Muscle layer of colon (tissue), 2 donors: ENCODE measurements at regions not wholly inside any gene's neighbourhood (a gene's known extent, or its start where the extent isn't known, plus 50 kb on each side); places are given as distances from the start of the nearest gene placed in this dataset.

ENCODE experiments used
- H3K27ac ChIP-seq: one replicate; pipeline ENCODE4 v1.7.0; 2013; ENCODE audit warnings: low read depth, mild to moderate bottlenecking, low read length, moderate library complexity
- H3K27me3 ChIP-seq, 2 donors: one replicate each; pipeline ENCODE4 v1.7.0; 2013; ENCODE audit warnings: low read length in 2 of 2, mild to moderate bottlenecking in 2 of 2; ENCODE audit not compliant: insufficient read depth in 2 of 2, control insufficient read depth in 1 of 2
- H3K36me3 ChIP-seq: one replicate; pipeline ENCODE4 v1.7.0; 2013; ENCODE audit warnings: mild to moderate bottlenecking, low read length; ENCODE audit not compliant: insufficient read depth
- H3K4me1 ChIP-seq: one replicate; pipeline ENCODE4 v1.7.0; 2013; ENCODE audit warnings: mild to moderate bottlenecking, low read length; ENCODE audit not compliant: insufficient read depth
- H3K4me3 ChIP-seq, 2 donors: one replicate each; pipeline ENCODE4 v1.7.0; 2013; ENCODE audit warnings: low read length in 2 of 2, low read depth in 1 of 2, mild to moderate bottlenecking in 1 of 2, moderate library complexity in 1 of 2
- H3K9ac ChIP-seq: one replicate; pipeline ENCODE4 v1.7.0; 2013; ENCODE audit warnings: low read length
- H3K9me3 ChIP-seq: one replicate; pipeline ENCODE4 v1.7.0; 2013; ENCODE audit warnings: mild to moderate bottlenecking, low read length
- donor health status: abdominal sarcoma.
- donor health status: Adenocarcinoma of cecum.

GRCh38 chr10:10579709-10580108 is 438.0 kb upstream of the CELF2 start:
- no peaks in the 10 kb centered on the region for H3K27me3 ChIP-seq
- no peaks in the 10 kb centered on the region for H3K36me3 ChIP-seq
- no peak overlapping the region for H3K4me3 ChIP-seq
- no peak overlapping the region for H3K27ac ChIP-seq
- H3K4me1 ChIP-seq: no peaks in the 10 kb centered on the region
- H3K9me3 ChIP-seq: no peaks in the 10 kb centered on the region
- H3K9ac ChIP-seq: no peak overlapping the region

- no peak overlapping the region for H3K4me3 ChIP-seq
- no peaks in the 10 kb centered on the region for H3K27me3 ChIP-seq
- H3K4me1 ChIP-seq: no peaks in the 10 kb centered on the region
These were observed 433.5 kb upstream of the CELF2 start for GRCh38 chr10:10584161-10584560.

GRCh38 chr10:10587744-10588393 is 429.8 kb upstream of the CELF2 start:
- no peaks in the 10 kb centered on the region for H3K27me3 ChIP-seq
- H3K4me3 ChIP-seq: no peak overlapping the region
- H3K9me3 ChIP-seq: no peaks in the 10 kb centered on the region
- no peaks in the 10 kb centered on the region for H3K4me1 ChIP-seq
- no peak overlapping the region for H3K27ac ChIP-seq
- H3K36me3 ChIP-seq: no peaks in the 10 kb centered on the region
- no peak overlapping the region for H3K9ac ChIP-seq

More at GRCh38 chr10:10584161-10584560, 433.5 kb upstream of the CELF2 start:
- H3K9ac ChIP-seq: no peak overlapping the region
- no peak overlapping the region for H3K27ac ChIP-seq
- no peaks in the 10 kb centered on the region for H3K9me3 ChIP-seq
- no peaks in the 10 kb centered on the region for H3K36me3 ChIP-seq

- Histone ChIP-seq H3K4me1 (no peaks in the 10 kb centered on the region), H3K9me3 (no peaks in the 10 kb centered on the region), H3K36me3 (no peaks in the 10 kb centered on the region), H3K27ac (no peak overlapping the region), H3K4me3 (no peak overlapping the region), H3K9ac (no peak overlapping the region), H3K27me3 (no peaks in the 10 kb centered on the region)
These were observed 427.9 kb upstream of the CELF2 start for GRCh38 chr10:10589540-10590303.

GRCh38 chr10:10591715-10592341 is 425.8 kb upstream of the CELF2 start:
- Histone ChIP-seq H3K36me3 (no peaks in the 10 kb centered on the region), H3K27ac (no peak overlapping the region), H3K4me3 (no peak overlapping the region), H3K9me3 (no peaks in the 10 kb centered on the region), H3K4me1 (no peaks in the 10 kb centered on the region), H3K27me3 (no peaks in the 10 kb centered on the region), H3K9ac (no peak overlapping the region)

DNA sequence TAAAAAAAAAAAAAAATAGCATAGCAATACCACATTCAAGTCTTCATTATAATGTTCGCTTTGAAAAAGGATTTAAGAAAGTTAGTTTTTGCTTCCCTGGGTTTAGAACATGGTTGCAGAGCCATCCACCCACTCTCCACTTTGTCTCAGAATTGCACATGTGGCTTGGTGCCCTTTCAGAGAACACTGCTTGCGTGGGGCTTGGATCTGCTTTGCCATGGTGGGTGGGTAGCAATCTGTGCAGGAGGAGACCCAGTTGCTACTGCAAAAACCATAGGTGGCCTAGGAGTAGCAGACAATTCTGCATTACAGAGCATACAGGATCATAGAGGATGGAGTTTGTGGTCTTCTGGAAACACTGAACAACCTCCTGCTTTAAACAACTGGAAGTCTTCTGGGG is 421.4 kb upstream of the CELF2 start:
- no peaks in the 10 kb centered on the region for H3K9me3 ChIP-seq
- H3K4me3 ChIP-seq: no peak overlapping the region
- no peaks in the 10 kb centered on the region for H3K27me3 ChIP-seq
- no peaks in the 10 kb centered on the region for H3K36me3 ChIP-seq
- H3K4me1 ChIP-seq: no peaks in the 10 kb centered on the region
- H3K27ac ChIP-seq: no peak overlapping the region
- no peak overlapping the region for H3K9ac ChIP-seq

DNA sequence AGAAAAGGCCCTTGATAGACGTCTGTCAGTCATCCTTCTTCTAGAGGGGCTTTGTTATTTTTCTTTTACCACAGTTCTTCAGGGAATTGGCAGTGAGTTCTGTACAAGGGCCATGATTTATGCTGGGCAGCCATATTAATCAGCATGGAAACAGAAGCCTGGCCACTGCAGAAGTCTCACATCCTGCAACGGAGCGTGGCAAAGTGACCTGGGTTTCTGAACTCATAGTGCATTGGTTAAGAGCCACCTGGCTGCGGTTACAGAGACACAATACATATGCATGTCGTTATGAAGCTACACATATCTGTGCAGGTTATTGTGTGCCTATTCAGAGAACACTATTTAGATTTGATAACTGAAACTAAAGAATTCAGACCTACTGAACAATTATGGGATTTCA is 419.4 kb upstream of the CELF2 start:
- no peak overlapping the region for H3K27ac ChIP-seq
- H3K9me3 ChIP-seq: no peaks in the 10 kb centered on the region
- H3K4me1 ChIP-seq: no peaks in the 10 kb centered on the region
- H3K9ac ChIP-seq: no peak overlapping the region
- no peak overlapping the region for H3K4me3 ChIP-seq
- no peaks in the 10 kb centered on the region for H3K36me3 ChIP-seq
- H3K27me3 ChIP-seq: no peaks in the 10 kb centered on the region

- H3K27ac ChIP-seq: no peak overlapping the region
These were observed 417.7 kb upstream of the CELF2 start for GRCh38 chr10:10600004-10600403.

DNA sequence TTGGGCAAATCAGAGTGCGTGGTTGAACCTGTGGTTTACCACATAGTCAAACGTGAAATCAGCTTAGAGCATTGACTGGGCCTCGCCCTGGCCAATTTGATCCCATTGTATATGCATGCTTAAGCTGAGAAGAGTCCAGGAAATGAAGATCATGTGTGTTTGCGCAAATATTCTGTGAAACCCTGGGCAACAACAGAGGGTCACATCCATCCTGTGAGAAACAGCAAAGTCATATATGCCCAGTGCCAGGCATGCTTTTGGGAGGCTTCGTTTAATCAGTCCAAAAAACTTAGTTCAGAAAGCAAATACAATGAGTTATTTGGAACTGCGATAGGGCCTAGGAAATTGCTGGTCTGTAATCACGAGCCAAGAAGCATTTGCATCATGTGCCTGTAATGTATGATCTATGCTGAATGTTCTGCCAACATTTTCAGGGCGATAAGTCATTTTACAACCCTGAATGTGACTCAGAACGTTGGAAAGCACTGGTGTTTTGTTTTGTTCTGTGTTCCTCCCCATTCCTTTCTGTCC is 412.1 kb upstream of the CELF2 start:
- Histone ChIP-seq H3K36me3 (no peaks in the 10 kb centered on the region), H3K9ac (no peak overlapping the region), H3K4me1 (peaks cover 3% of the 10 kb centered on the region), H3K27me3 (no peaks in the 10 kb centered on the region), H3K9me3 (no peaks in the 10 kb centered on the region), H3K4me3 (no peak overlapping the region), H3K27ac (no peak overlapping the region)

More at GRCh38 chr10:10600004-10600403, 417.7 kb upstream of the CELF2 start:
- H3K4me3 ChIP-seq: no peak overlapping the region
- no peaks in the 10 kb centered on the region for H3K27me3 ChIP-seq
- H3K9ac ChIP-seq: no peak overlapping the region
- H3K9me3 ChIP-seq: no peaks in the 10 kb centered on the region
- H3K4me1 ChIP-seq: no peaks in the 10 kb centered on the region
- H3K36me3 ChIP-seq: no peaks in the 10 kb centered on the region

DNA sequence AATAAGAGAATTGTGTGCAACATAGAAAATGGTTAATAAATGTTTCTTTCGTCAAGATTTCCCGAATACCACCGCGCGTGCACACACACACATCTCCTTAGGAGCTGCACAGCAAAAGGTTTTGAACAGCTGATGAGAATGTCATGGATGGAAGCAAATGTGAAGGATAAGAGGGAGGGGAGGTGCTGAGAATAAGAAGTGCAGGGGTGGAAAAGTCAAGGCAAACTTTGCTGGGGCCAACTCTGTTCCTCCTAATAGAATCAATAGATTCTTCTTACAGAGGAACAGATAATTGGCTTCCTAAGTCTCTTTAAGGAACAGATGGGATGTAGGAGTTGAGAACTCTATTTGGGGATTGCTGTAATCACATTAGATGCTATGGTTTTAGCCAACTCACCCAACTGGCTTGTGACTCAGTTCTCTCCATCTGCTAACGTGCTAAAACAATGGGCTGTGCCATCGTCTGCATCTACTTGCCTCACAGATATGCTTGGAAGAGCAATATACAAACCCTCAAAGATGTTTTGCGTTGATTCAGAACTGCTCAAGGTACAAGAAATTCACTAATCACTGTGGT is 408.2 kb upstream of the CELF2 start:
- Histone ChIP-seq H3K4me3 (no peak overlapping the region), H3K36me3 (no peaks in the 10 kb centered on the region), H3K4me1 (peaks cover 12% of the 10 kb centered on the region), H3K9ac (no peak overlapping the region), H3K9me3 (no peaks in the 10 kb centered on the region), H3K27ac (no peak overlapping the region), H3K27me3 (no peaks in the 10 kb centered on the region)

- H3K27ac ChIP-seq: no peak overlapping the region
- no peak overlapping the region for H3K4me3 ChIP-seq
- peaks cover 12% of the 10 kb centered on the region for H3K4me1 ChIP-seq
- no peak overlapping the region for H3K9ac ChIP-seq
- no peaks in the 10 kb centered on the region for H3K27me3 ChIP-seq
- no peaks in the 10 kb centered on the region for H3K9me3 ChIP-seq
- H3K36me3 ChIP-seq: no peaks in the 10 kb centered on the region
These were observed 407.5 kb upstream of the CELF2 start for GRCh38 chr10:10610171-10610570.
